NB4 (cell line): ENCODE measurements at regions not wholly inside any gene's neighbourhood (a gene's known extent, or its start where the extent isn't known, plus 50 kb on each side); places are given as distances from the start of the nearest gene placed in this dataset.

ENCODE experiments used
- DNase-seq: peaks from one replicate; pipeline ENCODE4 v3.0.0; 2010; ENCODE audit warnings: low read depth
- H3K4me3 ChIP-seq: one replicate; pipeline ENCODE4 v1.5.1; 2011; ENCODE audit warnings: mild to moderate bottlenecking, low read depth, low read length, moderate library complexity
- MYC ChIP-seq: IDR thresholded peaks from 2 replicates; pipeline ENCODE4 v1.6.1; 2011; ENCODE audit warnings: low read depth, low read length
- POLR2A ChIP-seq: IDR thresholded peaks from 2 replicates; pipeline ENCODE4 v1.6.1; 2011; ENCODE audit warnings: mild to moderate bottlenecking; ENCODE audit not compliant: insufficient read length; ENCODE audit errors: extremely low read depth
- TF ChIP-seq, protein P1 (sequence below): IDR thresholded peaks from 2 replicates; pipeline ENCODE4 v1.6.1; 2011; ENCODE audit warnings: low read depth, low read length
- TF ChIP-seq, protein P2 (sequence below): IDR thresholded peaks from one replicate; pipeline ENCODE4 v1.5.1; 2012; ENCODE audit warnings: low read depth, low read length

- no peak for TF ChIP-seq MYC
- TF ChIP-seq, protein P1, sequence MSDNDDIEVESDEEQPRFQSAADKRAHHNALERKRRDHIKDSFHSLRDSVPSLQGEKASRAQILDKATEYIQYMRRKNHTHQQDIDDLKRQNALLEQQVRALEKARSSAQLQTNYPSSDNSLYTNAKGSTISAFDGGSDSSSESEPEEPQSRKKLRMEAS, result no peak
- TF ChIP-seq POLR2A, result no peak
- TF ChIP-seq, protein P2, sequence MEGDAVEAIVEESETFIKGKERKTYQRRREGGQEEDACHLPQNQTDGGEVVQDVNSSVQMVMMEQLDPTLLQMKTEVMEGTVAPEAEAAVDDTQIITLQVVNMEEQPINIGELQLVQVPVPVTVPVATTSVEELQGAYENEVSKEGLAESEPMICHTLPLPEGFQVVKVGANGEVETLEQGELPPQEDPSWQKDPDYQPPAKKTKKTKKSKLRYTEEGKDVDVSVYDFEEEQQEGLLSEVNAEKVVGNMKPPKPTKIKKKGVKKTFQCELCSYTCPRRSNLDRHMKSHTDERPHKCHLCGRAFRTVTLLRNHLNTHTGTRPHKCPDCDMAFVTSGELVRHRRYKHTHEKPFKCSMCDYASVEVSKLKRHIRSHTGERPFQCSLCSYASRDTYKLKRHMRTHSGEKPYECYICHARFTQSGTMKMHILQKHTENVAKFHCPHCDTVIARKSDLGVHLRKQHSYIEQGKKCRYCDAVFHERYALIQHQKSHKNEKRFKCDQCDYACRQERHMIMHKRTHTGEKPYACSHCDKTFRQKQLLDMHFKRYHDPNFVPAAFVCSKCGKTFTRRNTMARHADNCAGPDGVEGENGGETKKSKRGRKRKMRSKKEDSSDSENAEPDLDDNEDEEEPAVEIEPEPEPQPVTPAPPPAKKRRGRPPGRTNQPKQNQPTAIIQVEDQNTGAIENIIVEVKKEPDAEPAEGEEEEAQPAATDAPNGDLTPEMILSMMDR, result no peak
- no peak overlapping the region for H3K4me3 ChIP-seq
- DNase-seq, result no peak
These were observed 137.8 kb downstream of the KLF13 start for GRCh38 chr15:31464216-31465082.

DNA sequence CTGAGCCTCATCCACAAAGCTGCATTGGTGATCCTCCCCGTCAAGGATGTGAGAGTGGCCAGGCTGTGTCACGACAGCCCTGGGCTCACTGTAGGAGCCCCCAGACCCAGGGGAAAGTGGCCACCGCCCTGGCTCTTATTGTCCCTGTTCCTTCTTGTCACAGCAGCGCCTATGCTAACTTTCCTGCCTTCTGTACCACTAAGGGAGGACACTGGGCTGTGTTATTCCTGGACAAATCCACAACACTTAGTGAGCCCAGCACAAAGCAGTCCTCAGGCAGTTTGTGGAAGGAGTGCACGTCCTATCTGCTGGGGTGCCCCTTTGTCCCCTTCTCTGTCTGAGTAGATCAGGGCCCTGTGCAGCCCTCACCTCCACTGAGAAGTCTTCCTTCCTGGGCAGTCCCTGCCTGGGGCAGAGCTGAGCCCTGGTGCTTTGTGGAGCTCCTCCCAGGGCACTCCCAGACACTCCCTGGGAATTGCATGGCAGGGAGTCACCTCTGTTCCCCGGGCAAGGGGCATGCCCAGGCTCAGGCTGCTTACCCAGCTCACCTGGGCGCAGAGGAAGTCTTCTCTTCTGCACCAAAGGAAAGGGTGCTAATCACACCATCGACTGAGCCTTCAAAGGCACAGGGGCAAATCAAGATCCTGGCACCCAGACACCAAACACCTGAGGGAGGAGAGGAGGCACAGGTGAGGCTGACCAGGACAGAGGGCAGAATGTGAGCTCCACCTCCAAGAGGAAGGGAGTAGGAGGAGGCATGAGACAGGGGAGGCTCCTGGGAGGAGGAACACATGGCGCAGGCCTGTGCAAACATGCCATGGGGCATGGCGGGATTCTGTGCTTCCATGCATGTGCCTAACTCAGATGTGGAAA lies 138.7 kb downstream of the KLF13 start:
- TF ChIP-seq, protein P1, result no peak
- TF ChIP-seq MYC, result no peak
- no peak for TF ChIP-seq POLR2A
- TF ChIP-seq, protein P2, result no peak
- no peak for DNase-seq
- H3K4me3 ChIP-seq, result no peak overlapping the region

DNA sequence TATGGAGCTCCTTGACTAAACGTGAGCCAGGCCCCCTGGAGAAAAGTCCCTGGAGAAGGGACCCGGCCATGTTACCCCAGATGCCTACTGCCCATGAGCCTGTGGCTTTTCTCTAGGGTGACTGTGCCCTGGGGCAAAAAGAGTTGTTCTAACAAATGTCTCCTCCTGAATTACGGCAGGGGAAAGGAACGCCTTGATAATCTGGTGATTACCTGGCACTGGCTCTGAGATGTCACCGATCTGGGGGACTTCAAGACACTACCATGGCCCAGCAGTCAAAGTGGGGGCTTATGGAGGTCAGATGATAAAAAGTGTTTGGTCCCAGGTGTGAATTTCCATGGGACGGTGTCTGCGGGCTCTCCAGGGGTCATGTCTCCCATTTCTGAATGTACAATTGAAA lies 140.7 kb downstream of the KLF13 start:
- no peak overlapping the region for H3K4me3 ChIP-seq
- DNase-seq, result no peak
- TF ChIP-seq MYC (no peak), POLR2A (no peak)
- TF ChIP-seq, protein P1, result no peak
- TF ChIP-seq, protein P2, result no peak

DNA sequence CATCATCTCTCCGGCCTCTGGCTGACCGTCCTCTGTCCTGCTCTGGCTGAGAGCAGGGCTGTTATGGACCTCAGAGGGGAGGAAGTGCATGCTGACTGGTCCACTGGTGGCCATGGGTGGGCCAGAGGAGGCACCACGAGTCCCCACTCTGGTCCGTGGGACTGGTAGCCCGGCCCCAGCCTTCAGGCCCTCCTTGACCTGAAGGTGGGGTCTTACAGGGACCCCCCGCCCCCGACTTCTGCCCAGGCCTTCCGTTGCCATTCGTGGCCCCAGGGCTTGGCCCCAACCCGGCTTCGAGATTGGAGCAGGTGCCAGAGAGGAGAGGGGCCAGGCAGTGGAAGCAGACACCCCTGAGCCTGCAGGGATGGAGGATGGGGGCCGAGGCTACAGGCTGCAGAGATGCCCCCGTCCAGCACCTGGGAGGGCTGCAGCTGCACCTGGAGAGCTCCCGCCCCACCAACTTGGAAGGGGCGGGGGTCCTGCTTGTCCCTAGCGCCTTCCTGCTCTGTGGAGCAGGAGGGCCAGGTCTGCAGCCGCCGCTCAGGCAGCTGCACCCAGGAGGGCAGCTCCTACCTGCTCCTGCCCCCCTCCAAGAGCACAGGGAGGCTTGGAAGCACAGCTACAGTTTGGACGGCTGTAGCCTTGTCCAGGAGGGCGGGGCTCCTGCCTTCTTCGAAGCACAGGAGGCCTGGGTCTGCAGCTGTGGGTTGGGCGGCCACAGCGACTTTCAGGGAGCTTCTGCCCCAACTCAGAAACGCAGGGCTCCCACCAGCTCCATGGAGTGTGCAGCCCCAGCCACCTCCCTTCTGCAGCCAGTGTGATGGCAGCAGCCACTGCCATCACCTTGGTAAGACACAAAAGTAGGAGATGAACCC lies 142.5 kb downstream of the KLF13 start:
- TF ChIP-seq MYC (no peak), POLR2A (no peak)
- TF ChIP-seq, protein P2, result no peak
- TF ChIP-seq, protein P1, result no peak
- no peak for DNase-seq

More for the DNA sequence above, 142.5 kb downstream of the KLF13 start:
- H3K4me3 ChIP-seq, result no peak overlapping the region
